ENCODE measurements at regions not wholly inside any gene's neighbourhood (a gene's known extent, or its start where the extent isn't known, plus 50 kb on each side); places are given as distances from the start of the nearest gene placed in this dataset.
"Not testable (repeated sequence)": the region's sequence is repeated elsewhere in the genome, so short reads cannot be mapped to it uniquely, and the experiment has no call there.

DNA sequence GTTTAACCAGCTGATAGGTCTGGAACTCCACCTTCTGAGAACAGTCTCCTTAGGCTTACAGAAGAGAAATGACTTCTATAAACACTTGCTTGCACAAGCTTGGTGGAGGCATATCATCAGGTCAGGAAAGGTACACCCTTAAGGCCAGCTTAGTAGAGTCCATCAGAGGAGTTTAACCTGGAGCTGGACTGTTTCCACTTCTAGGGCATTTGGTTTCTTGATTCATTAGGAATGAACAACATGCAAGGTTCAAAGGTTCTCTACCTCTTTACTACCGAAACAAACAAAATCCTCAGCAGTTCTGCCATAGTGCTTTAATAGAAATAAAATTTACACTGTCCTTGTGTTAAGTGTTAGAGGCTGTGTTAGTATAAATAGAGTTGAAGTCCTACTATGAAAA, 171.4 kb upstream of the NPY2R start:
- no peak for DNase-seq

DNA sequence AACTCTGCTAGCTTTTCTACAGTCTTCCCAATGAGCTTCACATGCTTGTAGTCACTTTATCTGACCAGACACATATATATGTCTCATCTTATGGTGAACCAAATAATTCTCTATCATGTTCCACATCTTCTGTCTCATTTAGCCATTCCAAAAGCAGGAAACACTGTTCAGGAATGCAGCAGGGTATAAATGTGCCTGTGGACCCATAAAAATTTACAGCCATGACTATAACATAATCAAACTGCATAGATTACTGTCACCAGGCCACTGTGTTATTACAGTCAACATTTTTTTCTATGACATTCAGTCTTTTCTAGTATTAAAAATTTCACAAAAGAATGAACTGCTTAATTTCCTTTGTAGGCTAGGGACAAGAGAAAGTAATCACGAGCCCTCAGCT, 170.0 kb upstream of the NPY2R start:
- DNase-seq, result no peak

DNA sequence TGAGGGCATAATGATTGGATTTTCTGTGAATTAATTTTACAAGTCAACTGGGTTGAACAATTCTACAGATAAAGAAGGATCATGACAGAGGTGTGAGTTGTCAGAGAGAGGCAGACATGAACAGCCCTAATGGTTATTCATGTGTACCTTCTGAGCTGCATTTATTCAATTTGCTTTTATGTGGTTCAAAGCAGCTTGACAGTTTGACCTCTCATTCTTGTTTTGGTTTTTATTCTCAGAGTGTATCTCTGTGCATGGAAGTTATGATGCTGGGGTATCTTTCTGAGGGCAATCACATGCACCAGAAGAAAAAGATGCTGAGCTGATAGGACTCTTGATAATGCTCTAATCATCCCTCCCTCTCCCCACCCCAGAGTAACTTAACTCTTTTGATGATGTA, 169.3 kb upstream of the NPY2R start:
- no peak for DNase-seq

DNA sequence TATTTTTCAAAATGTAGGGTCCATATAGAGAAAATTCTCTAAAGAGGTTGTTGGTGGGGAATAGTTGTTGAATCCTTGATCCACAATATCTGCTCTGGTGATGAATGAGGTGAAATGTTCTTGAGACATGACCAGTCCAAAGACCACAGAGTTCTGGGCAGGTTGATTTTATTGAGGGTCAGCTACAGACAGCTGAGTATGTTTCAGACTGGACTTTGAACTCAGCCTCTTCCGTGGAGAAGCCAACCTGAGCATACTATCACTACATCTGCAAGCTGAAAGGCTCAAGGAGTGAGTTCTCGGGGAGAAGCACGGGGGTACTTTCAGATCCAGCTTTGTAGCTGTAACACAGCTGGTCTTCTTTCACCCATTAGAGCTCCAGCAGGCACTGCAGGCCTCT, 168.4 kb upstream of the NPY2R start:
- no peak for DNase-seq

DNA sequence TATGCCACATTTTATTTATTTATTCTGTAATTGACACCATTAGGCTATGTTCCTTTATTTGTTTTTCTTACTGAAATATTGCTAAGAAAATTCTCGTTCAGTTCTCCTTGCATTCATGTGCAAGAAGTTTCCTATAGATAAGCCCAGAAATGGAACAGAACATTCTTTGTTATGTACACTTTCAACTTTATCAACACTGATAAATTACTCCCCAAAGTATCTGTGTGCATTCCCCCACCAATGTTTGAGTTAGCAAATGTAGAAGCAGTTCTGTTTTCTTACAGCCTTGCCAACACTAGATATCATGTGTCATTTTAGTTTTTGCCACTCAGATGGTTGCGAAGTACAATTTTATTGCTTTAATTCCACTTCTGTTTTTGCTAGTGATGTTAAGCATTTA, 166.4 kb upstream of the NPY2R start:
- DNase-seq, result no peak

DNA sequence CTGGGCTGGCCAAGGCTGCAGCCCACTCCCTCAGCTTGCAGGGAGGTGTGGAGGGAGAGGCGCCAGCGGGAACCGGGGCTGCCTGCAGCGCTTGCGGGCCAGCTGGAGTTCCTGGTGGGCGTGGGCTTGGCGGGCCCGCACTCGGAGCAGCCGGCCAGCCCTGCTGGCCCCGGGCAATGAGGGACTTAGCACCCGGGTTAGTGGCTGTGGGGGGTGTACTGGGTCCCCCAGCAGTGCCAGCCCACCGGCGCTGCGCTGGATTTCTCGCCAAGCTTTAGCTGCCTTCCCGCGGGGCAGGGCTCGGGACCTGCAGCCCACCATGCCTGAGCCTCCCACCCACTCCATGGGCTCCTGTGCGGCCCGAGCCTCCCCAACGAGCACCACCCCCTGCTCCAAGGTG, 164.2 kb upstream of the NPY2R start:
- DNase-seq, result not testable (repeated sequence)

DNA sequence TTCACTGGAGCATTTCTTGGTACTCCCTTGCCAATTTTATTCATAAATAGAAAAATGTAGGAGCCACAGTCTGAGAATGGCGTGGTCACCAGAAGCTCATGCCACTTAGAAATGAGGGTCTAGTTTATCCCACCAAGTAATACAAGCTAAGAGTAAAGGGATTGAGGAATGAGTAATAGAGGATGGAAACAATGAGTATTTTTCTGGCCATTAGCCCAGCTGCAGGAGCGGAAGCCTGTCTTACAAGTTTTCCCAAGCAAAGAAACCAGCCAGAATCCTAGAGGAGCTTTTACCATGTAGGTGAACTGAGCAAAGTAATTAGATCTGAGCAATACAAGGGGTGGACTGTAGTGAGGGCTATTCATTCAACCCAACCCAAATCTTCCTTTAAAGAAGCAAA, 160.7 kb upstream of the NPY2R start:
- DNase-seq, result no peak

DNA sequence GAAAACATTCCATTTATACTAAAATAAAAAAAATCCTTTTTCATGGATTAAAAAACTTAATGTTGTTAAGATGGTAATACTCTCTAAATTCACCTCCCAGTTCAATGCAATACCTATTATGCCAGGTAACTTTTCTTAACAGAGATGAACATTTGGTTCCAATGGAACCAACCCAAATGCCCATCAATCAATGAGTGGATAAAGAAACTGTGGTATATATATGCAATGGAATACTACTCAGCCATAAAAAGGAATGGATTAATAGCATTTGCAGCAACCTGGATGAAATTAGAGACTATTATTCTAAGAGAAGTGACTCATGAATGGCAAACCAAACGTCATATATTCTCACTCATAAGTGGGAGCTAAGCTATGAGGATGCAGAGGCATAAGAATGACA, 154.4 kb upstream of the NPY2R start:
- not testable (repeated sequence) for DNase-seq

DNA sequence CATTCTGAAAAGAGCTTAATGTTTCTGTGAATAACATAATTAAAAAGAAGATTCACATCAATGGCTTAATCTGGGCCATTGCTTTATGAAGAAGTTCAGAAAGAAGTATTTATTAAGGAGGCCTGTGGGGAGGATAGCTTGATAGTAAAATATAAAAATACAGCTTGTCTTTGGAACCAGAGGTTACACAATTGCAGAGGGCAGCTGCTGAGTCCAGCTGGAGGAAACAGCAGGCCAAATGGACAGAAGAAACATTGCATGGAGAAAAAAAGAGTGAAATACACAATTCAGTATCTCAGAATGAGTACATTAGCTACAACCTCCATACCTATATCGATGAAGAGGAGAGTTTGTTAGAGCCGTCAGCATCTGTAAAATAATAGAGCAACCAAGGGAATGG, 148.0 kb upstream of the NPY2R start:
- DNase-seq, result no peak

DNA sequence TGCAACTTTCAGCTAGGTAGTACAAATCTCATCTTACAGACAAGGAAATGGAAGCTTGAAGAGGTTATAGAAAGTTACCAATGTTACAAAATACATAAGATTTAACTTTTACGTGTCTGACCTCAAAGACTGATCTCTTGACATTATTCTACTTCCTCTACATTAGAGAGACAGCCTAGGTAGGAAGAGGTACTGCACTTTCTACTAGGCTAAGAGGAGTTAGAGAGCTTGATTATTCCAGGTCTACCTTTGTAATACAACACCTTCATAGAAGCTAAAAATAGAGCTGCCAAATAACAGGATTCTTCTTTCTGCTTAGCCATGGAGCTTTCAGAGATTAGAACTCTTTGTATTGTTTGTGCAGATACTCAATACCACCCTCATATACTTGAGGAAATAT, 147.6 kb upstream of the NPY2R start:
- DNase-seq, result no peak

DNA sequence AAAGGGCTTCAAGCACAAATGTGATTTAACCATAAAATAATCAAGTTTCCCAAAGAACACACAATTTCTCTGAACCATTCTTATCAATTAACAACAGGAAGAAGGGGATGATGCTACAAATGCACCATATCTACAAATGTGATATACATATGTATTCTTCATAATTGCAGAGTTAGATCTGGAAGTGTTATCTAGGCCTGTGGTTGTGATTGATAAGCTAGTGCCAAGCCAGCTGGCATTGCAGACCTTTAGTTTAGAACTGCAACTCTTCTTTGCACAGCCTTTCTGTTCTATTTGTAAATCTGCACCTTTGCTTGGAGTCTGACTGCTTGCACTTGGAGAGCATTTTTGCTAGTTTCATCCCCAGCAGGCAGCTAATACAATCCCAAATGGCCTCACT, 145.5 kb upstream of the NPY2R start:
- DNase-seq, result no peak

DNA sequence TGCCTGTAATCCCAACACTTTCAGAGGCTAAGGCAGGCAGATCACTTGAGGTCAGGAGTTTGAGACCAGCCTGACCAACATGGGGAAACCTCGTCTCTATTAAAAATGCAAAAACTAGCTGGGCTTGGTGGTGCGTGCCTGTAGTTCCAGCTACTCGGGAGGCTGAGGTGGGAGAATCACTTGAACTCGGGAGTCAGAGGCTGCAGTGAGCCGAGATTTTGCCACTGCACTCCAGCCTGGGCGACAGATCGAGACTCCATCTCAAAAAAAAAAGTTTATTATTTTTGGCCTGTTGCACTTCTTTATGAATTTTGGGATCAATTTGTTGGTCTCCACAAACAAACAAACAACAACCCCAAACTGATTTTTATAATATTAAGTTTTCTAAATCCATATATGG, 143.5 kb upstream of the NPY2R start:
- DNase-seq, result not testable (repeated sequence)

DNA sequence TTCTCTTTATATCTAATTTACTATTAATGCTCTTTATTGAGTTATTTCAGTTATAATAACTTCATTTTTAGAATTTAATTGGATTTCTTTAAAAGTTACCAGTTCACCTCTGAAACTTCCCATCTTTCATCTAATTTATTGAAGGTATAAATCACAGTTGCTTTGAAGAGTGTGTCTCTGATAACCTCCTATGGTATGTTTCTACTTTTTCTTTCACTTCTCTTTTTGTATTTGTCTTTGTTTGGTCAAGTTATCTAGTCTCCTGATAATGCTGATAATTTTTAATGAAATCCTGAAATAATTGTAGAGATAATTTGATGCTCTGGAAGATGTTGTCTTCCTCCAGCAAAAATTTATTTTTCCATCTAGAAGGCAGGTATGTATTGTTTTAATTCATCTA, 141.6 kb upstream of the NPY2R start:
- DNase-seq, result no peak

DNA sequence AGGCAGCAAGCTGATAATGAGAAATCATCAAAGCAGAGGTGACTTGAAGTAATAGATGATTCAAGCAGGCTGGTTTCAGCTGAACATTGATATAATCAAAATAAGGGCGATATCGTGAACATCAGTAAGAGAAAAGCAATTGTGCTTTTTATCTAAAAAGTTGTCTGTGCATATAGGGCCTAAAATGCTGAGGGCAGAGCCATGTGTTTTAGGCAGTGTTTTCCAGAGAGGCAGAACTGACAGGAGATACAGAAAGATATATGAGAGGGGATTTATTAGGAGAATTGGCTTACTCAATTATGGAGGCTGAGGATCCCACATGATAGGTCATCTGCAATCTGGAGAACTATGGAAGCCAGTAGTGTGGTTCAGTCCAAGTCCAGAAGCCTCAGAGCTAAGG, 136.5 kb upstream of the NPY2R start:
- no peak for DNase-seq

DNA sequence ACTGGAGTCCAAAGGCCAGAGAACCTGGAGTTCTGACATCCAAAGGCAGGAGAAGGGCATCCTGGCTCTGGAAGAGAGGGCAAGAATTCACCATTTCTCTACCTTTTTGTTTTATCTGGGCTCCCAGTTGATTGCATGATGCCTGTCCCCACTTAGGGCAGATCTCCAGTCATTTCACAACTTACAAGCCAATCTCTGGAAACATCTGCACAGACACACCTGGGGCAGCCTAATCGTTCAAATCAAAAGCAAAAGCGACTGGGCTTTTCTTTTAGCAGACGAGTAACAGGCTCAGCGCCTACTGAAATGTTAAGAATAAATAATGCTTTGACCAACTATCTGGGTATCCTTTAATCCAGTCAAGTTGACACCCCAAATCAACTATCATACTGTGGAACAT, 136.0 kb upstream of the NPY2R start:
- no peak for DNase-seq

DNA sequence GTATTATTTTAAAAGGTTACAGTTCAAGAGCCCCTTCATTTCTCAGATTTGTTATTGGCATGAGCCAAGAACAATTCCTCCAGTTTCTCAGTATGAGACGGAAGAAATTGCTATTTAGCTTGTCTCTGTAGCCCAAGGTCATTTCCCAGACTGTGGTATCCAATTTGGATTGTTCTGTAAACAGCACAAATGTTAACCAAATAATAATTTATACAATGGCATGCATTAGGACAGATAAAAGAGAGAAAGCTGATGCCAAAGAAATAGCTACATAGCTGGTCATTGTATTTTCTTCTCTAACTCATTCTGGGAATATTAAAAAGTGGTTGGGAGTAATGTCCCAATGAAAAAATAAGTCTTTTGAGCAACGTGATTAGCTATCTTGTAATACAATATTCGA, 134.6 kb upstream of the NPY2R start:
- no peak for DNase-seq

DNA sequence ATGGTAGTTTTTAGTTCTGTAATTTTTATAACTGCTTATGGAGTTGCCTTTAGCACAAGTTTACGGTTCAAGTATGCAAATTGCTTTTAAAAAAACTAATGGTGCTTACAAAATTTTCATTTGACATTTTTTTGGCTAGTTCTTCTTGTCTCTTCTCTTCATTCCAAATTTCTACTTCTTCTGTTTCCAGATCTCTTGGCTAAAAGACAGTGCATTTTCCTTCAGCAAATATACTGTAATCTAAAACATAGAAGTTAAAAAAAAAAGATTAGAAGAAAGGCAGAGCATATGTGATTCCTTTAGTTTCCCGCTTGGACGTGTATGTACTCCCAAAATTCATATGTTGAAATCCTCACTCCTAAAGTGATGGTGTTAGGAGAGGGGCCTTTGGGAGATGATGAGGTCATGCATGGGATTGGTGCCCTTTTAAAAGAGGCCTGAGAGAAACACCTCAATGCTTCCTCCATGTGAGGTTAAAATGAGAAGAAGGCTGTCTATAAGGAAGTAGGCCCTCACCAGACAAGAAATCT, 132.1 kb upstream of the NPY2R start:
- no peak for DNase-seq

DNA sequence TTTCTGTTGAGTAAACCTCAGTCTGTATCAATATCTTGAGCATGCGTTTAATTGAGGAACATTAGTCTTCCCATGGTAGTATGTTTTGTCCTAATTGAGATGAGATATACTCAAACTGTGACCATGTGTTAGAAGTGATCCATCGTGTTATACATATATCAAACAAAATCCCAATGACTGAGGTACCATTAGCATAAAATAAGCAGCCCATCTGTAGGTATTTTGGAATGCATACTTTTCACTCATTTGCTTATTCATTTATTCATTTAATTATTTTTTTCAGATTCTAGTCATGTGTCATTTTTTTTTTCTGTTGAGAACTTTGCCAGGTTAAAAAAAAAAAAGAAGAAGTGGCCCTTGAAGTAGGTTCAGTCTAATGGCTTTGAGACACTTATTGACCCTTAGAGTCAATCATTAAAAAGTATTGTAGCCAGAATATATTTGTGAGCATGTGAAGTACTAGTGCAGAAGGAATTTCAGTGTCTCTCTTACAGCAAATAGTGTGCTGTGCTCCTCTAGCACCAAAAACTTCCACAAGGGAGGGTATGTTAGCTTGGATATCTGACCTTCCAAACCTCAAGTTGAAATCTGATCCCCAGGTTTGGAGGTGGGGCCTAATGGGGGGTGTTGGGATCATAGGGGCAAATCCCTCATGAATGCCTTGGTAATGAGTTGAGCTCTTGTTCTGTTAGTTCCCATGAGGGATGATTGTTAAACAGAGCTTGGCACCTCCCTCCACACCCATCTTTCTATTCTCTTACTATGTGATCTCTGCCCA, 130.8 kb upstream of the NPY2R start:
- DNase-seq, result no peak

DNA sequence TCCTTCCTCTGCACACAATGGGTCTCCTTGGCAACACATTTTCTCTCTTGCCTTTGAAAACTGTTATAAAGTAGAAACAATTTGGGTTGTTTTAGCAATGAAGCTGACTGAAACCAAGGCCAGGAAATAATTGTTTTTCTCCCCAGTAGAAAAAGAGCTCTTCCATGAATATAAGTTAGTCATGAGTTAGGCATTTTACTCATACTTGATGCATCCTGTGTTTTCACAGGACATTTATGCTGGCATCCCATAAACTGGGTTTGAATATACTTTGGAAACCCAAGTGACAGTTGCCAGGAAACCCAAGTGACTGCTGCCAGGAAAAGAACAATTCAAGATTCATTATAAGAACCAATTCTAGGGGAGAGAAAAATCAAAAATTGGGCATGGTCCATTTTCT, 128.6 kb upstream of the NPY2R start:
- no peak for DNase-seq

DNA sequence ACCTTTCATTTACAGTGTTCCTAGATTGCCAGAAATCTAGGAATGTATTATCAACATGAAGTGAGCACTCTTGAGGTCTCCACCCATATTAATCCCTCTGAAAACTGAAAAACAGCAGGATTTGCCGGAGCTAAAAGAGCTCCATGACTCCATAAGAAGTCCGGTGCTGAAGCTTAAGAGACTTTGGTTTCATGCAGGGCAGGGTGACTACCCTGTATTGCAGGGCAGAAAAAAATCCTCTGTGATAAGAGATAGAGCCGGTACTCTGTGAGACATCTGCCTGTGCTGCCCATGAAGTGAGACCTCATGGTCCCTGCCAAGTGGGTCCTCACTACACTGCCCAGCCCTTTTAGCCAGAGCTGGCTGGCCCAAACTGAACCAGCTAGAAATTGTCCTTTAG, 127.2 kb upstream of the NPY2R start:
- no peak for DNase-seq

DNA sequence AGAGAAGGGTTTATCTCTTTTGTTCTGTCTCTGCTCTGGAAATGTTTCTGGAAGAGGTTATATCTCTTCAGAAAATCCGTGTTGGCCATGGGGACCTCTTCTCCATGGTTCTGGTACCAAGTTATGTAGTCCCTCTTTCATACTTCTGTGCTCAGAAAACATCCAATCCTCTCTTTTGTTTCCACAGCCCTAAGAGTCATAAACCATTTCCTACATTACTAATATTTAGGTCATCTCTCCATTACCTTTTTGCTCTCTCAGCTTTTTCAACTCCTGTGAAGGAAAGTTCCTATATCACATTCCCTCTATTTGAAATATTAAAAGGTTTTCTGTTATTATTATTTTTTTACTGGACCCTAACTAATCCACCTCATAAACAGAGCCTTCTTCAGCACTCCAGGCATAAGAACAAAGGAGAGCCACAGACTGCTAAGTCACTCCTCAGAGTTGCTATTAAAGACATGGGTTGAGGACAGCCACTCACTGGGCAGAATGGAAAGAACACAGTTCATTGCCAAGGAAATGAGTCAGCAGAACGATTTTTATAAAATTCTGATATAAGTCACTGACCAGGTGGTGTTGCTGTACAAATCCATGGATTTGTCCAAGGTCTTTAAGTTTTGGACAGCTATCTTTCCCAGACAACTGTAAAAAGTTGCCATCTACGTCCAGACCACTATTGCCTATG, 122.4 kb upstream of the NPY2R start:
- no peak for DNase-seq

DNA sequence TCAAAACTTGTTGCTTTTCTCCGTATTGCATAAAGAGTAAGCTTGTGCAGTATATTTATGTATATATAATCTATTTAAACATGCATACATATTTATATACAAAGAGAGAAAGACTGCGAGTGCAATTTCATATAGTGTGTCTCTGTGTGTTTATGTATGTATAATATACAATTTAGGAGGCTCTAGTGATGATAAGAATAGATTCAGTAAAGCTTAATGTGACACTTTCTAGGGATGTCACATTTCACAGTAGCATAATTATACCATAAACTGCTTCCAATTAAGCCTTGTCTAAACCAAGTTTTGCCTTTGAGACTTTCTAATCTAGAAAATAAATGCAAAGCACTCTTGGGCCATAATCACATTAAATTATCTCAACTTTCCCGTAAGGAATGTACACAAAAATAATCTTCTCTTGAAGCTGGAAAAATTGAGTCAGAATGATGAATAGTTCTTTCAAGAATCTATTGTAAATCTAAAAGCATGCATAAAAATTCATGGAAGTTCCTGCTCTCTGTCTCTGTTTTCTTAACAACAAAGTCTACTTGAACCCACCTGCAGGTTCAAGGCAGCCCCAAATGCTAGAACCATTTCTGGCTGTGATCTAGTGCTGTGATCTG, 114.1 kb upstream of the NPY2R start:
- DNase-seq, result no peak

DNA sequence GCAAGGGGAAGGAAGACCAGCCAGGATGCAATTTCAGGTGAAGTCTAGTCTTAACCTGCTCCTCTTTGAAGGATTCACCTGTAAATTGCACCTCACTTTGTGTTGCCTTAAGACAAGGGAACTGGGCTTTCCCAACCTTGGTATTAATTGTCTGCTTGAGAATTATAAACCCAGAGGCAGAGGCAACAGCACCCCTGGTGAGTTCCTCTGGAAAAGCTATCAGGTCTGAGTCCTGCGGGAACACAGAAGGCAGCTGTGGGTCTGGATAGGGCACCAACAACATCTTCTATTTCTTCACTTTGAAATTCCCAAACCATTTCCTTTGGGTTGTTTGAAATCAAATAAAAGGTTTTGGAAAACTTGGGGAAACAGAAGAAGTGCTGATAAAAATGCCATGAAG, 109.2 kb upstream of the NPY2R start:
- no peak for DNase-seq

DNA sequence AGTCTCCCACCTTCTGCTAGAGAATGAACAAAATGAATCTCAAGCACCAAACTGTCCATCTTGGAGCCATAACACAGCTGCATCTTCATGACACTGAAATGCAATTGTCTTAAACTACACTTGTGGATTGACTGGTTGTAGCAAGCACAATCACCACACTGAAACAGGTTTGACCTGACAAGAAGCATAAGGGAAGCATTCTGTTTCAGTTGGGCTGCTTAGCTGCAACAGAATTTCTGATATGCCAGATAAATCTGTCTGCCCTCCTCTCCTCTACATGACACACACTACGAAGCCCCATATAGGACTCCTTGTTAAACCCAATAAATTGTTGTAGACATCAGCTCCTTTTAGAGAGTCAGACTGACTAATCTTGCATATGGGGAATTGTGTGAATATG, 101.8 kb upstream of the NPY2R start:
- DNase-seq, result no peak

Measured in NCI-H1092 treated with DMSO at 0.1 percent for 48 hours (cell line).